ENCODE measurements at regions not wholly inside any gene's neighbourhood (a gene's known extent, or its start where the extent isn't known, plus 50 kb on each side); places are given as distances from the start of the nearest gene placed in this dataset.

DNA sequence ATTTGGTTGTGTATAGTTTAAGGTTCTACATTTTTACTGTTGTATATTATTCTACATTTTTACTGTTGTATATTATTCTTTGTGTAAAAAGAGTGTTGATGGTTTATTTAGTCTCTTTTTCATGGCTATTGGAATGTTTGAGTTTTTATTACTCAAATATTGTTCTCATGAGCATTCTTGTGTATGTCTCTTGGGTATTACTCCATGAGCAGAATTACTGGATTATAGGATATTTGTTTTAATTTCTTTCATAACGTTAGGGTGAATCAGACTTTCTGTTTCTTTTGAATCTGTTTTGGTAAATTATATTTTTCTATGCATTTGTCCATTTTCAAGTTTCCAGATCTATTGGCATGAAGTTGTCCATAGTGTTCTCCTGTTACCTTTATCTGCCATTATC, 111.6 kb downstream of the DYNAP start:
- TF ChIP-seq POLR2AphosphoS5 (IDR thresholded peaks at IDR 0.05) (no peak), POLR2A (IDR thresholded peaks at IDR 0.05) (no peak), EP300 (IDR thresholded peaks at IDR 0.05) (no peak)
- TF ChIP-seq, protein P1, sequence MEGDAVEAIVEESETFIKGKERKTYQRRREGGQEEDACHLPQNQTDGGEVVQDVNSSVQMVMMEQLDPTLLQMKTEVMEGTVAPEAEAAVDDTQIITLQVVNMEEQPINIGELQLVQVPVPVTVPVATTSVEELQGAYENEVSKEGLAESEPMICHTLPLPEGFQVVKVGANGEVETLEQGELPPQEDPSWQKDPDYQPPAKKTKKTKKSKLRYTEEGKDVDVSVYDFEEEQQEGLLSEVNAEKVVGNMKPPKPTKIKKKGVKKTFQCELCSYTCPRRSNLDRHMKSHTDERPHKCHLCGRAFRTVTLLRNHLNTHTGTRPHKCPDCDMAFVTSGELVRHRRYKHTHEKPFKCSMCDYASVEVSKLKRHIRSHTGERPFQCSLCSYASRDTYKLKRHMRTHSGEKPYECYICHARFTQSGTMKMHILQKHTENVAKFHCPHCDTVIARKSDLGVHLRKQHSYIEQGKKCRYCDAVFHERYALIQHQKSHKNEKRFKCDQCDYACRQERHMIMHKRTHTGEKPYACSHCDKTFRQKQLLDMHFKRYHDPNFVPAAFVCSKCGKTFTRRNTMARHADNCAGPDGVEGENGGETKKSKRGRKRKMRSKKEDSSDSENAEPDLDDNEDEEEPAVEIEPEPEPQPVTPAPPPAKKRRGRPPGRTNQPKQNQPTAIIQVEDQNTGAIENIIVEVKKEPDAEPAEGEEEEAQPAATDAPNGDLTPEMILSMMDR (IDR thresholded peaks at IDR 0.05) = no peak

Data from stomach (tissue), 4 donors.